AG08396 (cell line): ENCODE measurements at regions not wholly inside any gene's neighbourhood (a gene's known extent, or its start where the extent isn't known, plus 50 kb on each side); places are given as distances from the start of the nearest gene placed in this dataset.

ENCODE experiments used
- DNase-seq: peaks from one replicate; pipeline ENCODE4 v3.0.0; 2012; ENCODE audit warnings: low spot score, mixed read lengths

DNA sequence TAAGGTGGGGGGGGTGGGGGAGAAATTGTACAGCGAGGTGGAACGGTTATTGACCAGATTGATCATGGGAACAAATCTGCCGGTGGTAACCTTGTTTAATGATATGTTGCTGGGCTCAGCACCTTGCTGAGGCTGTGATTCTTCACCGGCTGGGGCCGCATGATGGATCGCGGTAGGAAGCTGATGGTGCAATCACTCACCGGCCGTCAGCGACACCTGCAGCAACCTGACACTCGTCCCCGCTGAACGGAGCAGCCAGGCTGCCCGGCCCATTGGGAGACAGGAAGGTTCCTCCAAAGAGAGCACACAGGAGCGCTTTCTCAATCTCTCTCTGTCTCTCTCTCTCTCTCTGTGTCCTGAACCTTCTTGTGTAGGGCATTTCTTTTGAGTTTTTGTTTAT is 128.5 kb upstream of the RRP15 start:
- no peak for DNase-seq

DNA sequence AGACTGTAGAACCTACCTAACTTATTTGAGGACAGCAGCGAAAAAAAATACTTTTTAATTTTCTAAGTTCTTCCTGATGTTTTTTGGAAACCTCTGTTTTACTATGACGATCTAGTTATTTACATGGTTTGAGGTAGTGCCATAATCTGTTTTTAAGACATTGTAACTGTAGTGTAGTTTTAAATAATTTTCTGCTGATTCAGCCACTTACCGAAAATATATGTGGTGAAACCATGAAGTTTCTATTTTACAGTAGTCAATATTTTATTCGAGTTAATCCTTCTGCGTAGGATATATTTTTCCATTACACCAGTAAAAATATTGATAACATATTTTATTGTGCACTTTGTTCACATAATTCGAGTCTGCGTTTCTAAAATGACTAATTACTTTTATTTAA is 121.7 kb upstream of the RRP15 start:
- DNase-seq: no peak

DNA sequence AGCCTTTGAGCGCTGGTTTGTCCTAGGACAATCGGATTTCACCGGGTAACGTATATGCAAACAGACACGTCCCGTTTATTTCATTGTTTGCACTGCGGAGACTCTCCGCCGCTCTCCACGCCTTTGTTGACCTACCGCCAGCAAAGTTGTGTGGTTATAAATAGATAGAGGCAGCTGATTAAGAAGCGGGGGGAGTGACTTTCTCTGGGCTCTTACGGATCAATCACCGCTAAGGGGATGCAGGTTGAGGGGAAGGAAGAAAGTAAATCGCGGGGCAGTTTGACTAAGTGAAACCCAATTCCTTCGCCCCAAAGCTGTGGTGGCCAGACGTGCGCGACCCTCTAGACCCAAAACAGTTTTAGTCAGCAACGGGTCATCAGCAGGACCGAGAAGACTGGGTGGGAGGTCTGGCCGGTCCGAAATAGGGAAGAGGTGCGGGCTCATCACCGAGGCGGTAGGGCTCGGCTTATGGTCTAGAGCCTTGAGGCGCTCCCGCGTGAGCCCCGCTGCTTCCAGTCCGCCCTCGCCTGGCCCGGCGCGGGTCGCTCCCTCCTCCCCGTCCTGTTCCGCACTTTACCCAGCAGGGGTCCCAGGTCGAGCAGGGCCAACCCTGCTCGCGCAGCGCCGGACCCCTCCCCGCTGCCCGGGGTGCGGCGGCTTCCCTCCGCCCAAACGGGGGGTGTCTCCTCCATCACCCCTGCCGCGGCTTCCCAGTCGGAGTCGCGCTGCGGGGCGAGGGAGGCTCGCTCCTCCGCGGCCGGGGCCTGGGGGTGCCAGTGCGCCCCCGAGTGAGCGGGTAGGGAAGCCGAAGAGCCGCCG is 120.8 kb upstream of the RRP15 start:
- DNase-seq: peak; percentile 20

DNA sequence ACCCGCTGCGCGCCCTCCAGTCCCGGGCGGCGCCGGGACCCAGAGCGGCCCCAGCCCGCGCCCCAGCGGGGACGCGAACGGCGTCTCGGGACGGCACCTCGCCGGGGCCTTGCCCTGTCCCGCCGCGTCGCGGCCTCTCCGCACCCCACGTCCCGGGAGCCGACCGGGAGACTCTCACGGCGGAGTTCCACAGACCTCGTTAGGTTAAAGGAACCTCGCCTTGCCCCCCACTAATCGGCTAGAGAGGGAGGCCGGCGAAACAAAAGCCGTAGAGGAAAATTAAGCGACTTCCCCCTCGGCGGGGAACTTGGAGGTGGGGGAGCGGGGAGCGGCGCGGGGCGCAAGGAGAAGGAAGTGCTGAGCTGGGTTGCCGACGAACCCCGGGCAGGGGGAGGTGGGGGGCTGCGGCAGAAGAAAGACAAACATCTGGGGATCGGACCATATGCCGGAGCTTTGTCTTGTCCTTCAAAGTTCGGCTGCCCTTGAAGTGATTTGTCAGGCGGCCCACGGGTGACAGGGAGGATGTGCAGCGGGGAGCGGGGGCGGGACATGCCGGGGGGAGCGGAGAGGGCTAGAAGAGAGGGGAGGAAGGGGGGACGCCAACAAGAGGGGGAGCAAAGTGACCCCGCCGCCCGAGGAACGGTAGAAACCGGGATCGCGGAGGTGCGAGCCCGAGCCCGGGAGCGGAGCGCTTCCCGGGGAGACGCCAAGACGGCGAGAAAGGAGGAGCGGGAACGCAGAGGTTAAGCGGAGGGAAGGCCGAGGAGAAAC is 120.0 kb upstream of the RRP15 start:
- peak; percentile 26 for DNase-seq

DNA sequence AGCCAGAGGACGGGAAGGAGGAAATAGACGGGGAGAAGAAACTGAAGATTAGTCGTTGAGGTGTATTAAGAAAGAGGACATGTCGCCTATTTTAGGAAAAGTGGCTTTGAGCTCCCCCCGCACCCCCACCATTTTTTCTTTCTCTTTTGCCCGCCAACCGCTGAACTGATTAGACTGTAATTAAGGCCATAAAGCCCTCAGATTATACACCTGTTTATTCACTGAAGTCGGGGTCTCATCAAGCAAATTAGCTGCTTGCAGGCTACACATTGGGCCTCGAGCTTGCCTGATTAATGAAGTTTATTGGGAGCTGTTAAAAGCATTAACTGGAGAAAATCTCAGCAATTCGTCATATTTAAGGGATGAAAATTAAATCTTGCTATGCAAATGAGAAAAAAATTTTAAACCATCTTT is 119.4 kb upstream of the RRP15 start:
- DNase-seq: no peak

DNA sequence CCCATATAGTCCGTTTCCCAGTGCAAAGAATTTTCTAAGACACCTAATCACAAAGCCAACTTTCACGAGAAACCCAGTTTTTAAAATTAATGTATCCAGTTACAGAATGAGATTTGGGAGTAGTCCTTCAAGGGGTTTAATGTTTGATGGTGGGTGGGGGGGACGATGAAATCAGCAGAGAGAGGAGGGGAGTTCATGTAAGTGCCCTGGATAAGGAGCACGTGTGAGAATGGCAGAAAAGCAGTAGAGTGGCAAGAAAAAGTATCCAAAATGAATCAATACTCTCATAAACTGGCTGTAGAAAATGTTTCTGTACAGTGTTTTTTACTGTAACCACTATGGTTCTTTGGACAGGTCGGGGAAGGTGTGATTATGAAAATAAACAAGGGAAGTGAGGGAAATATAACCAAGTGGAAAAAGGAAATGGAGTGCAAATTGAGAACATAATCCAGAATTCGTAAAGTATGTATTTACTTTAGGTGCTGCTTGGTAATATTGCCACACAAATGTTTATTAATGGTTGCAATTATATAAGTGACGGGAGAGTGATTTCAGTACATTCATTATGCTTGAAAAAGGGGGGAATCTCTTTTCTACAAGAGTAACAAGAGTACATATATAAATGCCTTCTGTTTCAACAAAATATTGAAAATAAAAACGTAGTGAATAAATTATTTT is 118.7 kb upstream of the RRP15 start:
- no peak for DNase-seq

DNA sequence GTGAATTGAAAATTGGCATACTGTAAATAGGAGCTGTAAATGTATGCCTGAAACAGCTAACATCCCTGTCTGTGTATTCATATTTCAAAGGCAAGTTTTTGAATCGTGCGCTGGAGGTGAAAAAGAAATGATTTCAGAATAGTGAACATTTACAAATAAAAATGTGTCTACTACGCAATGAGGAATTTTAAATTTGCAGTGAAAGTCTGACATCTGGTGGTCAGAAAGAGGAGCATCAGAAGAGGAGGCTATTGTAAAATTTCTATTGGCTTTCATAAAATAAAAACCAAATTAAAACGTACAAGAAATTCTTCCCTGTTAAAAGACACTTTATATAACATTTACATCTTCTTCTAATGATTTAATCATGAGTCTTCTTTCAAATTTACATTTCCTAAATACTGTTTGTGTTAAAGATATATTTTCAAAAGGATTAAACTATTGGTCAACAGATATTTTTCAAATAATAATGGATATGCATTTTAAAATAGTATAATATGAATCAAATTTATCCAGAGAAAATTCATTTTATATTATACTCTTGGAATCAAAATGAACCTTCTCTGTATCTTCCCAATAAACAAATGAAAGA is 113.7 kb upstream of the RRP15 start:
- DNase-seq: peak; percentile 23

DNA sequence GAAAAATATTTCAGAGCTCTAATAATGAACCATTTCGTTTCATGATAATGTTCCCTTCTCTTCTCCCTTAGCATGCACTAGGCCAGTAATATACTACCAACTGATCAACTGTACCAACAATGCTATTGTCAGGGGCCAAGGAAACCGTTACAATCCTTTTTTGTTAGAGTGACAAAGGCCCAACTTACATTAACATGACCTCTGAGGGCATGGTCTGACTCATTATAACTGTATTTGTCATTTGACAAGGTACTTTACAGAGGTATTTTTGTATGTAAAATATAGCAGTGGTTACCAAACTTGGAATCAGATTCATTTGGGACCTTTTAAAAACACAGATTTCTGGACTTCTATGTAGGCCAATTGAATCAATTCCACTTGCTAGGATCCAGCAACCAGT is 102.6 kb upstream of the RRP15 start:
- no peak for DNase-seq

DNA sequence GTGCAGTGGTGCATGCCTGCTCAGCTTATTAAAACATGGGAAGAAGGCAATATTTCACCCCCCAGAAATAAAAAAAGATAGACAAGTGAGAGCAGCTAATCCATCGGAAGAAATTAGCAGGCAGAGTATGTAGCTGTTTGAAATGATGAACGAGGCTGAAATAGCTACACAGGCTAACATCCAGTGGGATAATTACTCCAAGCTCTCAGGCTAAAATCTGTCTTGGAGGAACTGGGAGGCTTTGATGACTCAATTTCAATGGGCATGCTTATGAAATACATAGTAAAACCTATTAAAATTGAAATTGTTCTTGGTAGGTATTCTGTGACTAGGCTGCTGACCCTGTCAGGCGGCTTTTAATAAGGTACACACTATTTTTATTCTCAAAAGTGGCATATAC is 84.1 kb upstream of the RRP15 start:
- DNase-seq: no peak

DNA sequence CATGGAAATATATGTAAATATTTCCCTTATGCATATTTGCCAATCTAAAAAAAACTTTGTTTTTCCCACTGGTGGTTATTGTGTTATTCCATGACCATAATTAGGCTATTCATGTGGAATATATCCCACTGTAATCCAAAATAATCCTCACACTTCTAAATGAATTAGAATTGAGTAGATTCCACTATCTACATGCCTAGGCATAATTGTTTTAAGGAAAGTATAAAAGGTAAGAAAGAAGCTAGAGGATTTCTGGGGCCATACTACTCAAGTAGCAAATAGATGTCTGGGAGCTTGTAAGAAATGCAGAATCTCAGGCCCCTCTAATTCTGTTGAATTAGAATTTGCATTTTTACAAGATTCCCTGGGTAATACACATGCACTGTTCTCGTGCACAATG is 83.5 kb upstream of the RRP15 start:
- no peak for DNase-seq

DNA sequence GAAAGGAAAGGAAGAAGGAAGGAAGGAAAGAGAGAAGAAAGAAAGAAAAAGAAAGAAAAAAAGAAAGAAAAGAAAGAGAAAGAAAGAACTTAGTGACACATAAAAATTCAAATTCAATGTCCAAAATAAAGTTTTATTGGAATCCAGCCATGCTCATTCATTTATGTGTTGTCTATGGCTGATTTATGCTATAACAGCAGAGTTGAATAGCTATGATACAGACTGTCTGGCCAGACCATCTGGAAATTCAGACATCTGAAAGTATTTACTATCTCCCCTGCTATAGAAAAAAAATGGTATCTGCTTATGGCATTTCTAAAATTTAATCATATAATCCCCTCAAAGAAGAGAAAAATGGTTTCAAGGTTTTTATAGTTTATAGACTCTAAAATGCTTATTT is 79.4 kb upstream of the RRP15 start:
- no peak for DNase-seq

DNA sequence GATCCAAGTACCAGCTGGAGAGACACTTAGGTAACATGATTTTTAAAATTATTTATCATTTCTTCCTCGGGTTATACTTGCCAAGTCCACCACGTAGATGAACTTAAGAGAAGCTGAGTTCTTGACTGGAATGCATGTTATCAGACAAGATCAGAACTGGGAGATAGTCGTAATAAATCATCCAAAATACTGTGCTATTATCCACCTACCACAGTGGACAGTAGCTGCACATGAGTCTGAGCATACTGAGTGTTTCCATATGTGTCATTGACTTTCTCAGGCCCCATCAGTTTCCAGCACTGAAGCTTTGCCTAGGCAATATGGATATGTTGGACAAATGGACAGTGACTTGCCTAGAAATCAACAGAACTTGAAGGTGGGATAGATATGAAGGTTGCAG is 77.9 kb upstream of the RRP15 start:
- DNase-seq: no peak

DNA sequence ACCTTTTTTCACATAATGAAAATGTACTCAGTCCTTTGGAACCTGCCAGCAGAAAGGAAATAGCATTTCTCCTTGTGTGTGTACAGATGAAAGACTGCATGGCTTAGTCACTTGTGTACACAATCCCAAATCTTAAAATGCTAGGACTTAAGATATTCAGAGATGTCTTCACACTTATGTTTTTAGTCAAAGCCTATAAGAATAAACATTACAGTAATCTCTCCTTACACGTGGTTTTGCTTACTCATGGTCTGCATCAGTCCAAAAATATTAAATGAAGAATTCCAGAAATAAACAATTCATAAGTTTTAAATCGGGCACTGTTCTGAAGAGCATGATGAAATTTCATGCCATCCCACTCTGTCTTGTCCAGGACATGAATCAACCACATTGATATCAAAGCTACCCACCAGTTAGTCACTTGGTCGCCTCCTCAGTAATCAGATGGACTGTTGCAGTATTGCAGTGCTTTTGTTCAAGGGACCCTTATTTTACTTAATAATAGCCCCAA is 75.7 kb upstream of the RRP15 start:
- DNase-seq: peak; percentile 50

DNA sequence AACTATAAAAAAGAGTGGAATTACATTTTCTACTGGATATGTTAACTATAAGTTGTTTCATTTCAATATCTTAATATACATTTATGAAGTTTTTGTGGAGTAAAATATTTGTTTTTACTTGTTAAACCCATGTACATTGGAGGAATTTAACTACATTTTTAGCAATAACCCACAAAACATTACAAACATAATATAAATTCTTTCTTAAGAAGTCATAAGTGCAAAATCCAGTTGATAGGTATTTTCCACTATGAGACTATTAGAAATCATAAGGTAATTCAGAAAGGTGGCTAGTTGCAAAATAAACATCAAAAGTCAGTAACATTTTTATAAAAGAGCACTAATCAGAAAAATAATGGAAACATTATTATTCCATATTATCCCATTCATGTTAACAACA is 73.9 kb upstream of the RRP15 start:
- no peak for DNase-seq

DNA sequence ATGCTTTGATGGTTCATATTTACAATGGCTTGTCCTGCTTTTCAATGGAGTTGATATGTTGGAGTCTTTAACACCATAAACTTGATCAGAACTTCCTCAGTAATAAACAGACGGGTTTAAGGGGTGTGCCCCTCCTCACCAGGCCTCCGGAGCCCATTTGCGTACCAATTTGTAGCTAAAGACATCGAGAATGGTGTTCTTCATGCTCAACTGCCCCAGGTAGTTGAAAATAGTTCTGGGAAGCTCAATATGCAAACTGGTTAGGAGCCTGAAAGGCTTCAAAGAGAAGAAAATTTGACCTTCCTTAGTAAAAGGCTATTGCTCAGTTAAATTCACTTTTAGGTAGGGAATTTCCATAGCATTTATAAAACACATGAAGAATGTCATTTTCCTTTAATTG is 68.1 kb upstream of the RRP15 start:
- no peak for DNase-seq

DNA sequence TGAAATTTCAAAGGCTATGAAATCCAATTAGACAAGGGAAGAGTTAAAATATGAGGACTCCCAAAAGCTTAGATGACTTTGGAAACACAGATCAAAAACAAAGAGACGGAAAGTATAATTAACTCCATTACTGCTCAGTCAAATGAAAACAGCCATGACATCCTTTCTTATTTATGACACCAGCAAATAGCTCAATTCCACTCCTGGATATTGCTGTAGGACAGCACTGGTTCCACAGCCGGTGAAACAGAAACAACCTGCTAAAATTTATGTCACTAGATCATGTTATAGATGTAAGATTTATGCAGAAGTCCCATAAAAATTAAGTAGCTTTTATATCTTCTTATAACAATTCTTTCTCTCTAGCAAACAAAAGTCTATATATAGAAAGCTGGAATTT is 65.6 kb upstream of the RRP15 start:
- DNase-seq: no peak

DNA sequence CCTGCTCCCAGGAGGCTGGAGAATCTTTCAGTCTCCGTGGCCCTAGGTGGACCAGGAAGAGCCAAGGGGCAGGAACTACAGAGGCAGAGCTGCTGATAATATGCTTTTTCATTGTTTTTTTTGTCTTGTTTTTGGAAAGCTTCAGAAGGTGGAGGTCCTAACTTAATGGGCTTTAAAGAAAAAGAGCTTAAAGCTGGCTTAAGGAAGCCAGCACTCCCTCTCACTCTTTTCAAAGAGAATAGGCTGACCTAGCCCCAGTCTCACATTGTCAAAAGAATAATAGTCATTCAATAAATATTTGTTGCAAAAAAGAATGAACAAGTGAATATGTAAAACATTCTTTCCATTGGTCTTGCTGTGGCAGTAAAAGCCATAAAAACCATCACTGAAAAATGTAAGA is 61.0 kb upstream of the RRP15 start:
- DNase-seq: no peak

DNA sequence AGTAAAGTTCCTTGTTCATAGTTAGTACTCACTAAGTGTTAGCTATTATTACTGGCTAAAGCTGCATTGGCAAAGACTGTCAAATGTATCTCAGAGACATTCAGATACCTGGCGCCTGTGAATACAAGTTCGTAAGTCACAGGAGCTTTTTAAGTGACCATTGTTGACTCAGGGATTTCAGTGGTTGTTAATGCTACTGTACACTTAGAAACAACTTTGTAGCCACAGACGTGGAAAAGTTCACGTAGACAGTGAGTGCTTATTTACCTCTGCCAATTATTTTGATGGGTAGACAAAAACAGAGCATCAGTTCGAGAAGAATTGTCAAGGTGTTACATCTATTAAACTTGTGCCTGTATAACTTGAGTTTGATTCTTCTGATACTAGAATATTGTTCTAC is 59.1 kb upstream of the RRP15 start:
- DNase-seq: no peak
